Hematopoietic multipotent progenitor cell treated with erythropoietin and hydrocortisone succinate and interleukin-3 and kit ligand, for 15 days (in vitro differentiated cells): ENCODE measurements at regions not wholly inside any gene's neighbourhood (a gene's known extent, or its start where the extent isn't known, plus 50 kb on each side); places are given as distances from the start of the nearest gene placed in this dataset.
"Not testable (repeated sequence)": the region's sequence is repeated elsewhere in the genome, so short reads cannot be mapped to it uniquely, and the experiment has no call there.

Experiments
- DNase-seq: peaks from one replicate; pipeline ENCODE4 v3.0.0-alpha.2; 2015; ENCODE audit warnings: low spot score

GRCh38 chr3:21020681-21021080 lies 730.3 kb downstream of the ZNF385D start:
- no peak for DNase-seq

GRCh38 chr3:21020043-21020442 lies 731.0 kb downstream of the ZNF385D start:
- DNase-seq = no peak

- no peak for DNase-seq
Measured at GRCh38 chr3:21017115-21017852, 733.7 kb downstream of the ZNF385D start.

GRCh38 chr3:21013566-21013965 lies 737.4 kb downstream of the ZNF385D start:
- no peak for DNase-seq

- no peak for DNase-seq
Measured at GRCh38 chr3:20999661-21000060, 751.3 kb downstream of the ZNF385D start.

GRCh38 chr3:20997183-20997582 lies 753.8 kb downstream of the ZNF385D start:
- DNase-seq = no peak

GRCh38 chr3:20990896-20991295 lies 760.1 kb downstream of the ZNF385D start:
- no peak for DNase-seq

GRCh38 chr3:20989653-20990052 lies 761.4 kb downstream of the ZNF385D start:
- not testable (repeated sequence) for DNase-seq

GRCh38 chr3:20984594-20985205 lies 766.3 kb downstream of the ZNF385D start:
- DNase-seq = no peak

GRCh38 chr3:20975188-20975651 lies 775.8 kb downstream of the ZNF385D start:
- DNase-seq = no peak

GRCh38 chr3:20974396-20974795 lies 776.6 kb downstream of the ZNF385D start:
- DNase-seq = no peak

GRCh38 chr3:20970807-20971206 lies 780.2 kb downstream of the ZNF385D start:
- DNase-seq = not testable (repeated sequence)

GRCh38 chr3:20967485-20967884 lies 781.5 kb upstream of the SGO1 start:
- not testable (repeated sequence) for DNase-seq

GRCh38 chr3:20958161-20958560 lies 772.2 kb upstream of the SGO1 start:
- no peak for DNase-seq

- DNase-seq = no peak
Measured at GRCh38 chr3:20945892-20946291, 759.9 kb upstream of the SGO1 start.

GRCh38 chr3:20935791-20936190 lies 749.8 kb upstream of the SGO1 start:
- no peak for DNase-seq

- no peak for DNase-seq
Measured at GRCh38 chr3:20931834-20932233, 745.8 kb upstream of the SGO1 start.

- DNase-seq = no peak
Measured at GRCh38 chr3:20930034-20930433, 744.0 kb upstream of the SGO1 start.

- DNase-seq = no peak
Measured at GRCh38 chr3:20924646-20925385, 738.8 kb upstream of the SGO1 start.

GRCh38 chr3:20921112-20921511 lies 735.1 kb upstream of the SGO1 start:
- not testable (repeated sequence) for DNase-seq

- DNase-seq = no peak
Measured at GRCh38 chr3:20916951-20917606, 731.1 kb upstream of the SGO1 start.

- DNase-seq = no peak
Measured at GRCh38 chr3:20914310-20914709, 728.3 kb upstream of the SGO1 start.
